HG03469 (cell line): ENCODE measurements at regions not wholly inside any gene's neighbourhood (a gene's known extent, or its start where the extent isn't known, plus 50 kb on each side); places are given as distances from the start of the nearest gene placed in this dataset.

Experiments
- ATAC-seq: cut with Tn5 transposase; IDR thresholded peaks from one replicate; pipeline ENCODE4 v1.9.1; 2021; ENCODE audit warnings: mild to moderate bottlenecking, moderate library complexity, moderate number of reproducible peaks; ENCODE audit not compliant: unreplicated experiment

DNA sequence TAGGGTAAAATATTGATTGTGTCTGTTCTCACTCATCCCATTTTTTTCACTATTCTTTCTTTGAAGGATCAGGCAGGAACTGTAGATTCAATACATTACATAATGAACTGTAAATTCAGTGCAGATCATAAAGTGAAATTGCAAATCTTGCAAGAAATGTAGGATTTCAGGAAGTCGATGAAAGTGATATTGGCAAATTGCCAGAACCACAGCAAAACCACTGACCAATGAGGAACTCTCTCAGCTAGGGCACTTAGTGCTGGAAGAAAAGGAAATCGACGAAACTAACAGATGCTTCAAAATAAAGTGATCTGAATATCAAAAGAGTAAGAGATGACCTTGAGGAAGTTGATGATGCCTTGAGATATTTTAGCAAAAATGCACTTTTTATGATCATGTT is 157.6 kb downstream of the AACS start:
- no peak for ATAC-seq

DNA sequence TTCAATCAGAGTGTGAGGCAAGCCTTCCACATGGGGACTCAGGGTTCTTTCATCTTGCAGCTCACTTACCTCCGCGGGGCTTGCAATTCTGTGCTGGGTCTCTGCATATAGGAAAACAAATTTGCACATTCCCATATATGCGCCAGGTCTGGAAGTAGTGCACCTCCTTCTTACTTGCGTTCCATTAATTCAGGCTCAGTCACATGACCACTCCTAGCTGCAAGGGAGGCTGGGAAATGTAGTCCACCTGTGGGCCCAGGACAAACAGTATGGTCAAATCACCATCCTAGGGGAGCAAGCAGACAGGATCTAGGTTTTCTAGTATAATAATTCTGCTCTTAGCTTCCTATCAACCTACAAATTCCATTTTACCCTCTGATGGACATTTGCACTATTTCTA is 160.4 kb downstream of the AACS start:
- ATAC-seq = no peak

DNA sequence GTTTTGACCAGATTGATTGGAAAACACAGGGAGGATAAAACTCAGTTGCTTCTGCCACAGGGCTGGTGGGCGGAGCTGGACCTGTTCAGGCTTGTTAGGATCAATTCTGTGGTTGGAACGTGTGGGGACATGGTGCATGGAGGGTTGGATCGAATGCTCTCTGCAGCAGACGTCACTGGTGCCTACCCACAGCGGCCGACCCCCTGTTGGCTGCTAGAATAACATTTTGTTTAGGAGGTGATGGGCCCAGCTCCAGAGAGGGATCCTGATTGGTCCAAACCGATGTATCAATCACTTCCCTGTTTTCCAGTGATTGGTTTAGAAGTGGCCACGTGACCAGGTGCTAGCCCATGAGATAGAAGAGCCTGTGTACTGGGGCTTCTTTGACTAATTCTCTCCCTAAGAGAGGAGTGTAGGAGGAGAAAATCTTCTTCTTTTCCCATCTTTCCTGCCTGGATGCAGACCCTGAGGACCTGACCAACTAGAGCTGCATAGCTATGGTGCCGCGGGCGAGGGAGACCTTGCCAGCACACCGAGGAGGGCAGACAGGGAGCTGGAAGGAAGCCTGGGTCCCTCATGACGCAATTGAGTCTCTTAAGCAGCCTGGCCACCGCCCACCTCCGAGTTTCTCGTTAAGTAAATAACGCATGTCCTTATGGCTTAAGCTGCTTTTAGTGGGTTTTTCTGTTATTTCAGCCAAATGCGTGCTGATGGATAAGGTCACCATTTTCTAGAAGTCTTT is 163.5 kb downstream of the AACS start:
- no peak for ATAC-seq

DNA sequence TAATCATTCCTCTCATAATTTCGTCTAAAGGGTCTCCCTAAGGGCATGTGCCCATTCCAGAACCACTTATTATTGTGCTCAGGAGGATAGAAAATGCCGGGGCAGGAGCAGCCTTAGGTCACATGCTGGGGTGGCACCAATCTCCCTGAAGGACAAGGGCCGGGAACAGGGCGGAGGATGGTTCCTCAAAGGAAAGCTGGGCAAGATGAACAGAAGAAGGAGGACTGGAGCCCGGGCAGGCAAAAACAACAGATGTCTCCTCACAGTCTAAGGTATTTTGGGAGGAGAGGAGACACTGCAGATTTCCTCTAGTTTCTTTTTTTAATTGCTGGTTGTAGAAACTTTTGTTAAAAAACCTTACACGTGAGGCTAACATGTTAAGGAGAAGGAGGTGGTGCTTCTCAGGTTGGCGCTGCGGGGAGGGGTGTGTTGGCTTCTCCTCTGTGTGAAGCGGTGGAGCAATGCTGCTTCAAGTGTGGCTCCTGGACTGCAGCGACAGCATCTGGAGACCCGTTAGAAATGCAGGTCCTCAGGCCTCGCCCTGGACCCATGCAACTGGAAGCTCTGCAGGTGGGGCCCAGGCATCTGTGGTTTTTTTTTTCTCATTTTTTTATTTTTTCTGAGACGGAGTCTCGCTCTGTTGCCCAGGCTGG is 164.8 kb downstream of the AACS start:
- ATAC-seq = no peak

DNA sequence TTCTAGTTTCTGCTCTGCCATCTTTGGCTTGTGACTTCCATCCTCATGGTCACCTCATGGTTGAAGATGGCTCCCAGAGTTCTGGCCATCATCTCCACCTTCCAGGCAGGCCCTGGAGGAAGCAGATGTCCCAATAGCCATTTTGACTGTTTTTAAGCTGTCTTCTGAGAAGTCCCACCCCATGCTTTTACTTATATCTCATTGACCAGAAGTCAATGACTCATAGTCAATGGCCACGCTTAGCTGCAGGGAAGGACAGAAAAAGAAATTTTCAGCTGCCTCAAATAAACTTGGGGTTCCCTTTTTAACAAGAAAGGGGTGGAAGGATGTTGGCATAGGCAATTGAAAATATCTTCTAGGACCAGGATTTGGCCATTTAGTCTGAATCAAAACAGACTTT is 168.1 kb downstream of the AACS start:
- ATAC-seq = no peak

DNA sequence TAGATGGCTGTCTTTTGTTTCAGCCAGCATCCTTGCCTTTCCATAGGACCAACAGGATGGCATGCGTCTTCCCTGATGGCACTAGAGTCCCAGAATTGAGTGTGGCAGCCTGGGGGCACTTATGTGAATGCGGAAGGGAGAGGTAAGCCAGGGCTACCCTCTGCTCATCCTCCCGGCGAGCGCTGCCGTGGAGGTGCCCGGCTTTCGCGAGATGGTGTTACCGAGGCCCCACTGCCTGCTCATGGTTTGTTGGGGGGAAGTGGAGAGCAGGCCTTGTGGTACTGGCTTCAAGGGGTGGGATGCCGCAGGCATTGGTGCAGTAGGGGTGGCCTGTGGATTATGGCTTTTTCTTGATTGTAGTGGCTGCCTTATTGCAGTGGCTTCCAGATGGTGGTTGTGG is 174.3 kb downstream of the AACS start:
- ATAC-seq = no peak

DNA sequence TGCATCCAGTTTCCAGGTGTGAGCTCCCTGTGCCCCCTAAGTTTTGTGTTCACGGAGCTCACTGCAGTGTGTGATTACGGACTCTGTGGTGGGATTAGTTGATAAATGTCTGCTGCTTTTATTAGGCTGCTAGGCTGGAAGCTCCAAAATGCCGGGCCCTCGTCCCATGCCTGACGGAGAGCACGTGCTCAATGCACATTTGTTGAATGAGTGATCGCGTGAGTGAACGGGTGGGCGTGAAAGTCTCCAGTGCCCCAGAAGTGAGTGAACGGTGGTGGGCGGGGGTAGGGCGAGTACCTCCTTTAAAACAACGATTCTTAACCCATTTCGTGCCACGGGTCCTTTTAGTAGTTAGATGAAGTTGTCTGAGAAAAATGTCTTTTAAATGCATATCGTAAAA is 175.5 kb downstream of the AACS start:
- no peak for ATAC-seq

DNA sequence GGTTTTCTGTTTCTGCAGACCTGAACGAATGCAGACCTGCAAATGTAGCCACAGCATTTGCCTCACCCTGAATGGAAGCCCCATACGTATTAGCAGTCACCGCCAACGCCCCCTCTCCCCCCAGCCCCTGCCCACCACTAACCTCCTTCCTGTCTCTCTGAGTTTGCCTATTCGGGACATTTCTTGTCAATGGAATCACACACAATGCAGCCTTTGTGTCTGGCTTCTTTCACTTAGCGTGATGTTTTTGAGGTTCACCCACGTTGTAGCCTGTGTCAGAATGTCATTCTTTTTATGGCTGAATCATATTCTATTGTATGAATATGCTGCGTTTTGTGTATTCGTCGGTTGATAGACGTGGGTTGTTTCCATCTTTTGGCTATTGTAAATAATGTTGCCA is 178.6 kb downstream of the AACS start:
- no peak for ATAC-seq

DNA sequence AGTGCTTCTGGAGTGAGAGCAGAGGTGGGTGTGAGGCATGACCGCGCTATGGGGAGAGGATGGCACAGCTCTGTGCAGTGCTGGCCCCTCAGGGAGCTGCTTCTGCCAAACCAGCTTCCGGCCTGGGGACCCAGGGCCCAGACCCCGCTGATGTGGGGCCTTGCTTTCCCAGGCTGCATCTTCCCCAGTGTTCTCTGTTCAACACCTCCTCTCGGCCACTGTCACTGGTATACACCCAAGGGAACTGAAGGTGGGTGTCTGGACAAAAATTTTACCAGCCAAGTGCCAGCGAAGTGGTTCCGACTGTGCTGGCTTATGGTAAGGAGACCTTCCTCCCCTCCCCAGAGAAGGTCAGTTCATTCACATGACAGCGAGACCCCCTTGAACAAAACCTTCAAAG is 179.1 kb downstream of the AACS start:
- no peak for ATAC-seq

DNA sequence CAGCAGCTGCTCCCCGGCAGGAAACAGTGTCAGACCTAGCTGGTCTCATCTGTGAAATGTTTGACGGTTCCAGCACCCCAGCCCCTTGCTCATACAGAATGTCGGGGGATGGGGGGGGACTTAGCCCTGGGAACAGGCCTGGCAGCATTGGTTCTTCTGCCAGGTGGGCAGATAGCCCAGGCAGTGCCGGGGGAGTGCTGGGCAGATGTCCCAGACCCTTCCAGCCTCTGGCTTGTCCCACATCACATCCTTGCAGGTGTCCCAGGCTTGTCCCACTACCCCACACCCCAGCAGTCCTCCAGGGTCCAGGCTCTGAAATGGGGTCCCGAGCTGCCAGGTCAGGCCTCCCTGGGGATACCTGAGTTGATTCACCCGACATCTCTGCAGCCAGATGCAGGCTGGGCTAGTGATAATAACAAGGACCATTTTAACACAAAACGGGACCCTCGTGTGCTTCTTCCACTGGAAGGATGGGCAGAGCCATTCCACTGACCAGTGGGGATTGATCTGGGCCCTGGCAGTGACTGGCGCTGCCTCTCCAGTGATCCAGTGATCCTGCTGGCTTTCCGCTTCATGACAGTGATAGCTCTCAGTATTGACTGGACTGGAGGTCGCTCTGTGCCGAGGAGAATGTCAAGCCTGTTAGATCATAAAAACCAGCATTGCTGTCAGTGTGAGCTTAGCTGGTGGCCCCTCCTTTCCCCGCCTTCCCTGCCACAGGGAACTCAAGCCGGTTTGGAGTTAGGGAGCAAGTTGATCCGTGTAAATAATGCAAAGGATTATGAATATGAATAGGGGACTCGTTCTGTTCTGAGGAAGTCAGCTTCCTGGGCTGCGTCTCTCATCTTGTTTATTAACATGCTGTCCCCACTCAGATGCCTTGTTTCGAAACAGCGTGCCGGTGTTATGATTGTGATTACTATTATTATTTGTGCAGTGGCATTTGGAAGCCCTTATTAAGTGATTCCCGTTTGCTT is 180.6 kb downstream of the AACS start:
- no peak for ATAC-seq

DNA sequence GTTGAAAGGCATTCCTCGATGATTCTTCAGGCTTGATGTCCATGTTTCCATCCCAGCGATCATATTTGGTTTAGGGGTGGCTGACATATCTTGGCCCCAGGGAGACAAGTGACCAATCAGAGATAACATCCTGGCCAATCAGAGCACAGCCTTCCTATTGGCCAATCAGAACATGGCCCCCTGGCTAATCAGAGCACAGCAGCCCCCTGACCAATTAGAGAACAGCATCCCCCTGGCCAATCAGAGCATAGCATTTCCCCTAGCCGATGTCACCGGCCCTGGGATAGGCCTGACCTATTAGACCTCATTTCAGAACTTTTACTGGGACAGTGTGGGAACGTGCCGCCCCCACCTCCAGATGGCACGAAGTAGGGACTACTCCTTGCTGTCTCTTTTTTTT is 182.2 kb downstream of the AACS start:
- no peak for ATAC-seq

DNA sequence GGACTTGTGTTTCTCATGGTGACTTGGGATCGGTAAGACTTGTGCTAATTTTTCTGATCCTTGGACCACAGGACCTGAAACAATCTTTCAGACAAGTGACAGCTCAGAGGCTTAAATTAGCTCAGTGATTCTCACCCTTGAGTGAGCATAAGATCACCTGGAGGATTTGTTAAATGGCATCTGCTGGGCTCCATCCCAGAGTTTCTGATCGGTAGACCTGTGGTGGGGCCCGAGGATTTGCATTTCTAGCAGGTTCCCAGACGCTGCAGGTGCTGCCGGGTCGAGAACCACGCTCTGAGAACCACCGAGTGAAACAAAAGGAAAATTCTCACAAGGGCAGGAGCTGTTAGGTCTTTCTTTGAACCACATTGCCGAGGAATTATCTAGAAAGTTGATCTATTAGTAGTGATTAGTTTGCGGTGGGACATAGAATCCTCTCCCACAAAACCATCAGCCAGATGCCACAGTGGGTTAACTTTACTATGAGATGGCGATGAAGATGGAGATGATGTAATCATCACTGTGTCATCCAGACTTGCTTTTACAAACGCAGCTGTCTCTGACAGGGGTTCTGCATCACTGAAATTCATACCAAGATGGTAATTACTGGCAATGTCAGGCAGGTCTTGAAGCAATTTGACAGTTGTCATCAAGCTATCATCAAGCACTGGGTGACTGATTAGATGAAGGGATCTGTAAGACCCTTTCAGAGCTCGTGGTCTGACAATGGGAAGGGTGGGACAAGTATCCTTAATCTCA is 184.0 kb downstream of the AACS start:
- no peak for ATAC-seq

DNA sequence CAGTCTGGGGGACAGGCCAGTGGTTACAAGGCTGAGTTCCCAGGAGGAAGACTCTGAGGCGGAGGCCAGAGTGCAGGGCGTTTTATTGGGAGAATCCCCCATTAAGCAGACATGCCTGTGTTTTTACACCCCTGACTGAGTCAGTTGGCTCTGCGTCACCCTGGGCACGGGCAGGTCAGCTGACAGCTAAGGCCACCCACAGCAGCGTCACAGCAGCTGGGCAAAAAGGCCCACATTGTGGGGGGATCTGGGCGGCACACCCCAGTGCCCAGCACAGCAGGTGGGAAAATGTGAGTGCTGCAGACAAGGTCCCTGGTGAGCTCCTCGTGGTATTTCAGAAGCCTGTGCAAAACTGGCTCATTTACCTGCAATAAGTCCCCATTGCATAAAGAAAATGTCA is 184.7 kb downstream of the AACS start:
- ATAC-seq = no peak

DNA sequence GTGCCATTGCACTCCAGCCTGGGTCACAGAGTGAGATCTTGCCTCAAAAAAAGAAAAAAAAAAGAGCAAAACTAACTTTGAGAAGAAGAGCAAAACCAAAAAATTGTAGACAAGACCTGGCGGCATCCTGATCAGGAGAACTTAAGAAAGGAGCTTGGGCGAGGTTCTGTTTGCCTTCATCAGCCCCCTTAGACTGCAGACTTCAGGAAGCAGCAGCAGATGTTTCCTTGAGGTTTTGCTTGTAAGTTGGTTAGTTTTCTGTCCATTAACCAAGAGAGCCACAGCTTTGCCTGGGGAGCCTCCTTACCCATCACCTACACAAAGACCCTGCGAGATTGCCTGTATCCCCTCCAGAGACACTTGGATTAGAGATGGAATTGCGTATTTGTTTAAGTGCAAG is 189.0 kb downstream of the AACS start:
- no peak for ATAC-seq

DNA sequence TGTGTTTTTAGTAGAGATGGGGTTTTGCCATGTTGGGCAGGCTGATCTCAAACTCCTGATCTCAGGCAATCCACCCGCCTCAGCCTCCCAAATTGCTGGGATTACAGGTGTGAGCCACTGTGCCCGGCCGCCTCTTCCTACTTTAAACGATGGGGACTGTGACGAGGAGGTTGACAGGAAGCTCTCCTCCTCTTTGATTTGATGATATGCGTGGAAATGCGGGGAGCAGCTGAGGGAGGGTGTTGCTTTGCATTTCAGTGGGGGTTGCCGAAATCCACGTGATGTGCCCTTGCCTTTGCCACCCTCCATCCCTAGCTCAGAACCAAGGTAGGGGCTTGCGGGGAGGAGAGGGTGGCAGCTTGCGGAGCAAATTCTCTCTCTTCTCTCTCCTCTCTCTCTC is 189.6 kb downstream of the AACS start:
- no peak for ATAC-seq

DNA sequence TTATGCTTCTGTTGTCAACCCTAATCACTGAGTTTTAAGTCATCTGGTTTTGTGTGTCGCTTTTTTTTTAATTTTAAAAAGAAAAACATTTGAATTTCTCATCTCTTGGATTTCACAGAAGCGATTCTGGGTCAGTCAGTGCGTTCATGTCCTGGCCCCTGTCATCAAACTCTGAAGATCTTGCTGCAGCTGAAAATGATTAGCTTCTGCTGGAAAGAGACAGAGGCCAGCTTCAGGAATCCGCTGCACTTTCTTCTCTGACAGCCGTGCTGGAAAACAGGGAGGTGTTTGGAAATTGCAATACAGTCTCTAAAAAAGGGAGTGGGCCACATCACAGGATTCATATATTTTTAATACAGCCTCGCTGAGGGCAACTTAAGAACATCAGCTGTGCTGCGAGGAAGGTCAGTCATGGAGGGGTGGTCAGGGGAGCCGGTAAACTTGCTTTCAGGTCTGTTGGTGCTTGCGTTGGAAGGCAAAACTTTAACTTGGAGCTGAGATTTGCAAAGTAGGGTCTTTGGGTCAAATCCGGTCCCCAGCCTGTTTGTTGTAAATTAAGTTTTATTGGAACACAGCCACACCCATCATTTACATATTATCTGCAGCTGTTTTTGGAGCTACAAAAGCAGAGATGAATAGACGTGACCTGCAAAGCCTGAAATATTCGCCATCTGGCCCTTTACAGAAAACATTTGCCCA is 190.8 kb downstream of the AACS start:
- no peak for ATAC-seq

DNA sequence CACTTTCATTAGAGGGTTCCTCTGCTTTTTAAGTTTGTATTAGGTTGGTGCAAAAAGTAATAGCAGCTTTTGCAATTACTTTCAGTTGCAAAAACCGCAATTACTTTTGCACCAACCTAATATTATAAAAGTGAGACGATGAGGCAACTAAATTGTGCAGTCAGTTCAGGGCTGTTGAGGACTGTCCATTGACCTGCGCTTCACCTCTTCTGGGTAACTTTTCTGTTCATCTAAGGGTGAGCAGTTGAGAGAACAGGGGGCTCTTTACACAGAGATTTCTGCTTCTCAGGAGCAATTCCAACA is 191.3 kb downstream of the AACS start:
- no peak for ATAC-seq

DNA sequence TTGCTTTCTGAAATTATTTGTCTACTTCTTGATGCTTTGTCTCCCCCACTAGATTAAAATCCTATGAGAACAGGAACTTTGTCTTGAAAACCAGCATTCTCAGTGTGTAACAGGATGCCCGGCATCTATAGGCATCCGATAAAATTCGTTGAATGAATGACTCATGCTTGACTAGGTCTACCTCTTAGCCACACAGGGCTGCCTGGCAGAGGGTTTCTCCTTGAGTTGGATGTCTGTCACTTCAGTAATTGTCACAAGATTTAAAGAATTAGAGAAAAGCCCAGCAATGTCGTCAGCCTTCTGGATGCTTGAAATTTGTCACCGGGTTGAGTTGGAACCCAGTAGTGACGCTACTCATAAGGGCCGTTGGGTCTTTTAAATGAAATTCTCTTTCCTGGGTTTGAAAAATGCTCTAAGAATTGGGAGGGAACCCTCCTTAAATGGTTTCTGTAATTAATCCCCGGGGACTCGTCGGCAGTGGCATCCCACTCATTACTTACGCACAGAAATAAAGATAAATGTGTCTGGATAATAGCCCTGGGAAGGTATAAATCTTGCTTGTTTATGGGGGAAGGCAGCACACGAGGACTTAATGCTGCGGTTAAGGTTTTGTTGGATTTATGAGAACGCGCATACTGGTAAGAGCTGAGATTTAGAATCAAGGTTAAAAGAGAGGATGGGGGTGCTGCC is 194.1 kb downstream of the AACS start:
- ATAC-seq = no peak

DNA sequence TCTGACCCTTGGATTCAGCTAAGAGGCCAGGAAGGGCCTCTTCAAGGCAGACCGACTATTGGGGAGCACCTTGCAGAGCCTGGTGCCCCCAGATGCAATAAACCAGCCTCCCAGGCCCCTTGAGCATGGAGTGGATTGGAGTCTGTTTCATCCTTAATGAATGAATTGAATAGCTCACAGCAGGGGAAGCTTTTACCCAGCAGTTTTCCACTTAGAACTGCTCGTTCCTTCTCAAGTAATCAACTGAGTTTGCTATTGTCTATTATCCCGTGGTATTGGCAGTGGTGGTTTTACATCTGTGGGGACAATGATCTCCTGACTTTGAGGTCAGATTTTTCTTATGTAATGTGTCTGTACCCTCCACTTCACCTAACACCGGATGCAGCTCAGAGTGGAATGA is 197.6 kb downstream of the AACS start:
- ATAC-seq = no peak

DNA sequence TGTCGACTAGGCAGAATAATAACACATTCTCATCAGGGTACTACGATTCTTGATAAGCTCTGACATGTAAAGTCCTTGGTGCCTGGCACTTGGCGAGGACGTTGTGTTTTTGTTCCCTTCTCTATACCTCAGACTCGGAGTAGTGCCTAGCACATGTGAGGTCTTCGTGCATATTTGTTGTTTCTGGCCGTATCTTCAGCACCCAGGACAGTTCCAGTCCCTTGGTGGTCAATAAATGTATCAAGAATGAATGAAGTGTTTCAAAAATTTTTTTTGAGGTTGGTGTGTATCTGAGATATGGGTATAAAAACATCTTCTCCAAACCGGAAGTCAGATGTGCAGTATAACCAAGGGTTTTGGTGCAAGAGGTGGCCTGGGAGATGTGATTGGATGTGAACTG is 198.2 kb downstream of the AACS start:
- ATAC-seq = no peak
